NCI-H748 treated with DMSO at 0.1 percent for 48 hours (cell line): ENCODE measurements at regions not wholly inside any gene's neighbourhood (a gene's known extent, or its start where the extent isn't known, plus 50 kb on each side); places are given as distances from the start of the nearest gene placed in this dataset.

ENCODE experiments used
- DNase-seq: peaks from one replicate; lab custom pipeline; 2025; lab: John Stamatoyannopoulos, UW

GRCh38 chr17:68660302-68660701 lies 59.1 kb upstream of the FAM20A start:
- DNase-seq, result no peak

- no peak for DNase-seq
Observed at GRCh38 chr17:68658999-68659780, 58.0 kb upstream of the FAM20A start.

GRCh38 chr17:68657576-68657975 lies 56.4 kb upstream of the FAM20A start:
- DNase-seq, result no peak

- DNase-seq, result no peak
Observed at GRCh38 chr17:68657166-68657565, 56.0 kb upstream of the FAM20A start.

- no peak for DNase-seq
Observed at GRCh38 chr17:68656666-68657065, 55.5 kb upstream of the FAM20A start.
